ENCODE measurements at regions not wholly inside any gene's neighbourhood (a gene's known extent, or its start where the extent isn't known, plus 50 kb on each side); places are given as distances from the start of the nearest gene placed in this dataset.
"Not testable (repeated sequence)": the region's sequence is repeated elsewhere in the genome, so short reads cannot be mapped to it uniquely, and the experiment has no call there.

GRCh38 chr4:59762344-59762743 lies 1437.8 kb upstream of the ADGRL3 start:
- H3K4me1 Mint-ChIP-seq = no peaks in the 10 kb centered on the region
- H3K27me3 Mint-ChIP-seq = no peaks in the 10 kb centered on the region
- ATAC-seq (no peak), DNase-seq (no peak)
- peaks cover 24% of the 10 kb centered on the region for H3K9me3 Mint-ChIP-seq
- H3K36me3 Mint-ChIP-seq (ENCODE audit: low read depth) = no peaks in the 10 kb centered on the region
- H3K4me3 Mint-ChIP-seq = no peak overlapping the region
- H3K27ac Mint-ChIP-seq = no peak overlapping the region

DNA sequence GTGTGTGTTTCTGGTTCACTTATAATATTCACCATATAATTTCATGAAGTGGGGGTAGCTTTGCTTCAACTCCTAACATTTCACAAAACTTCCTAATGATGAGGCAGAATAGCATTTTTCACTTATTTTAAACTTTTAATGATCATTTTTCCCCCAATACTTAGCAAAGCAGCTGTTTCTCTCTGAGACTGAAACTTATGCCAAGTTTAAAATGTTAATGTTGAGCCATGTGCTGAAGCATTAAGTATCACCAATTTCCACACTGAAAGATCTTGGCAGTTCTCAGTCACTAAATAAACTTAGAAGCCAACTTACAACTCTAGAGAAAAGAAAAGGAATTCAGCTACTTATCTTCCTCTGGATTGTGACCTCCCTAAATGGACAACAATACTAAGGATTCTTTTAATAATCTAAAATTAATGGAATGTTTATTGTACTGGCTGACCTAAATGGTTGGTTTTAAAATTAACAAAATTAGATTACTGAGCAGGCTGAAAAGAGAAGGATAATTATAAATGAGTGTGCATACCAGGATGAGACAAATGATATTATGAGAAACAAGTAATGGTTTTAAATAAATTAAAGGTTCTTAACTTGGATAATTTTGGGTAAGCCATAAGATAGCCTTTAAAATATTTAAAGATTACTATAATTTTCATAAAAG lies 1429.4 kb upstream of the ADGRL3 start:
- H3K4me1 Mint-ChIP-seq = no peaks in the 10 kb centered on the region
- H3K27me3 Mint-ChIP-seq = no peaks in the 10 kb centered on the region
- H3K36me3 Mint-ChIP-seq (ENCODE audit: low read depth) = no peaks in the 10 kb centered on the region
- ATAC-seq (no peak), DNase-seq (no peak)
- peaks cover 14% of the 10 kb centered on the region for H3K9me3 Mint-ChIP-seq
- no peak overlapping the region for H3K4me3 Mint-ChIP-seq
- no peak overlapping the region for H3K27ac Mint-ChIP-seq

- Mint-ChIP-seq H3K4me1 (no peaks in the 10 kb centered on the region), H3K27me3 (no peaks in the 10 kb centered on the region), H3K4me3 (no peak overlapping the region), H3K36me3 (ENCODE audit: low read depth) (no peaks in the 10 kb centered on the region), H3K27ac (no peak overlapping the region), H3K9me3 (peaks cover 11% of the 10 kb centered on the region)
- DNase-seq = no peak
- ATAC-seq = no peak
Observed at GRCh38 chr4:59772641-59773139, 1427.4 kb upstream of the ADGRL3 start.

DNA sequence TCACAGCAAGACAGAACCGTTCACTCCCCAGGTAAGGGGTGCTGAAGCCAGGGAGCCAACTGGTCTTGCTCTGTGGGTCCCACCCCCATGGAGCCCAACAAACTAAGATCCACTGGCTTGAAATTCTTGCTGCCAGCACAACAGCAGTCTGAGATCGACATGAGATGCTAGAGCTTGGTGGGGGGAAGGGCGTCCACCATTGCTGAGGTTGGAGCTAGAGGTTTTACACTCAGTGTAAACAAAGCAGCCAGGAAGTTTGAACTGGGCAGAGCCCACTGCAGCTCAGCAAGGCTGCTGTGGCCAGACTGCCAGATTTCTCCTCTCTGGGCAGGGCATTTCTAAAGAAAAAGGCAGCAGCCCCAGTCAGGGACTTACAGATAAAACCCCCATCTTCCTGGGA lies 1419.9 kb upstream of the ADGRL3 start:
- not testable (repeated sequence) for H3K27me3 Mint-ChIP-seq; ATAC-seq; H3K4me1 Mint-ChIP-seq; H3K27ac Mint-ChIP-seq; H3K36me3 Mint-ChIP-seq (ENCODE audit: low read depth); H3K4me3 Mint-ChIP-seq; DNase-seq
- H3K9me3 Mint-ChIP-seq = peaks cover 12% of the 10 kb centered on the region

DNA sequence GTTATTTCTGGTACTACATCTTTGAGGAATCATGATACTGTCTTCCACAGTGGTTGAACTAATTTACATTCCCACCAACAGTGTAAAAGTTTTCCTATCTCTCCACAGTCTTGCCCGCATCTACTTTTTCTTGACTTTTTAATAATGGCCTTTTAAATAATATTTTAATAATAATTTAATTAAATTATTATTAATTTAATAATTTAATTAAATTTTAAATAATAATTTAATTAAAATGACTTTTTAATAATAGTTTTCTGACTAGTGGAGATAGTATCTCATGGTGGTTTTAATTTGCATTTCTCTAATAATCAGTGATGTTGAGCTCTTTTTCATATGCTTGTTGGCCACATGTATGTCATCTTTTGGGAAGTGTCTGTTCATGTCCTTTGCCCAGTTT lies 1395.0 kb upstream of the ADGRL3 start:
- Mint-ChIP-seq H3K9me3 (peaks cover 13% of the 10 kb centered on the region), H3K4me3 (no peak overlapping the region), H3K27ac (no peak overlapping the region), H3K27me3 (no peaks in the 10 kb centered on the region), H3K4me1 (no peaks in the 10 kb centered on the region), H3K36me3 (ENCODE audit: low read depth) (no peaks in the 10 kb centered on the region)
- ATAC-seq (no peak), DNase-seq (no peak)

GRCh38 chr4:59814402-59815010 lies 1385.6 kb upstream of the ADGRL3 start:
- H3K4me3 Mint-ChIP-seq = no peak overlapping the region
- ATAC-seq (no peak), DNase-seq (no peak)
- H3K27ac Mint-ChIP-seq = no peak overlapping the region
- no peaks in the 10 kb centered on the region for H3K9me3 Mint-ChIP-seq
- H3K4me1 Mint-ChIP-seq = no peaks in the 10 kb centered on the region
- H3K36me3 Mint-ChIP-seq (ENCODE audit: low read depth) = no peaks in the 10 kb centered on the region
- H3K27me3 Mint-ChIP-seq = no peaks in the 10 kb centered on the region

DNA sequence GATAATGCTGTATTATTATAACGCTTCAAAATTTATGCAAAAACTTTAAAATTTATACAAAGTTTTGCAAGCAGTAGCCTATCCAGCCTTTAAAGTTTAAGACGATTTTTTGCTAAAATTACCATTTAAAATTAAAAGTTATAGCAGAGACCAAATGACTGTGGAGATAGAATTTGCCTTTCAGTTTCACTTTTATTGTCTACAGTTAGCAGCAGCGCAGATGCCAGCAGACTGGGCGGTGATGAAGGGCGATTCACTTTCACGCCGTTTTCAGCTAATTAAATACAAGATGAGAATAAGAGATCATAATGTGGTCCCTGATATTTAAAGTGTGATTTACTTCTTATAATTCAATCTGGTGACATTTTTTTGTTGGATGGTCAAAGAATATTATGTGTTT lies 1381.5 kb upstream of the ADGRL3 start:
- no peak overlapping the region for H3K27ac Mint-ChIP-seq
- H3K4me3 Mint-ChIP-seq = peak overlapping the region; percentile 53
- H3K36me3 Mint-ChIP-seq (ENCODE audit: low read depth) = no peaks in the 10 kb centered on the region
- no peaks in the 10 kb centered on the region for H3K27me3 Mint-ChIP-seq
- no peaks in the 10 kb centered on the region for H3K9me3 Mint-ChIP-seq
- ATAC-seq (no peak), DNase-seq (no peak)
- no peaks in the 10 kb centered on the region for H3K4me1 Mint-ChIP-seq

DNA sequence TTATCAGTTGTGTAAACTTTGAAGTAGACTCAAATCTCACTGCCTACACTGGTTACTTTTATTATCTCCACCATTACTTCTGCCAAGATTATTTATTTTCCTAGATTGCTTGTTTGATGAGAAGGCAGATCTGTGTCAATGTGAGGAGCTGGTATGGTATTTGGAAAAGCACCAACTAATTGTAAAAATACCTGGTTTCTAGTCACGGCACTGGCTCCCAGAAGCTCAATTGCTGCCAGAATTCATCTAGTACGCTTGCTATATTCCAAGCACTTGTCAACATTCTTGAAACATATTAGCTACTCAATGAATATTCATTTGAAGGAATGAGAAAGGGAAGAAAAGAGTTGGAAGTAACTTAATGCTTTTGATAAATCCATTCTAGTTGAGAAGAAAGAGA lies 1376.8 kb upstream of the ADGRL3 start:
- H3K4me3 Mint-ChIP-seq = no peak overlapping the region
- H3K27ac Mint-ChIP-seq = no peak overlapping the region
- no peaks in the 10 kb centered on the region for H3K9me3 Mint-ChIP-seq
- ATAC-seq (no peak), DNase-seq (no peak)
- H3K27me3 Mint-ChIP-seq = no peaks in the 10 kb centered on the region
- H3K36me3 Mint-ChIP-seq (ENCODE audit: low read depth) = no peaks in the 10 kb centered on the region
- H3K4me1 Mint-ChIP-seq = no peaks in the 10 kb centered on the region

GRCh38 chr4:59825104-59825503 lies 1375.0 kb upstream of the ADGRL3 start:
- ATAC-seq (no peak), DNase-seq (no peak)
- Mint-ChIP-seq H3K9me3 (no peaks in the 10 kb centered on the region), H3K27me3 (no peaks in the 10 kb centered on the region), H3K4me1 (no peaks in the 10 kb centered on the region), H3K4me3 (no peak overlapping the region), H3K36me3 (ENCODE audit: low read depth) (no peaks in the 10 kb centered on the region), H3K27ac (no peak overlapping the region)

DNA sequence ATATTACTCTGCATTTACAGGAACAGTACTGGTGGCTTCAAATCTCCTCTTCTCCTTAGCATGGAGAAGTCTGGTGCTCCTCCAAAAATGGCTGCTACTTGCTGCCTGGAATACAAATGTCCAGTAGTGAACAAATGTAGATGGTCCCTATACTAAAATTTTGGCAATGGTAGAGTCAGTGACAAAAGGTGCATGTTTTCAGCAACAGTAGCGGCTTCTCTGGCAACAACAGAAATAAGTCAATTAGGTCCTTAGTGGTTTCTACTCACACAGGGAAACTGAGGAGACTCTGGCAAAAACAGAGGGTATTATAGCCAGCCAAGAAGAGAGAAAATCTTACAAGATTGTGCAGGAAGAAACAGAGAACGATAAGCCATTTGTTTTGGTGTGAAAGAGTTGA lies 1368.4 kb upstream of the ADGRL3 start:
- no peak for ATAC-seq
- no peak overlapping the region for H3K4me3 Mint-ChIP-seq
- peaks cover 4% of the 10 kb centered on the region for H3K9me3 Mint-ChIP-seq
- no peaks in the 10 kb centered on the region for H3K36me3 Mint-ChIP-seq (ENCODE audit: low read depth)
- H3K4me1 Mint-ChIP-seq = no peaks in the 10 kb centered on the region
- H3K27ac Mint-ChIP-seq = no peak overlapping the region
- H3K27me3 Mint-ChIP-seq = no peaks in the 10 kb centered on the region
- DNase-seq = no peak

DNA sequence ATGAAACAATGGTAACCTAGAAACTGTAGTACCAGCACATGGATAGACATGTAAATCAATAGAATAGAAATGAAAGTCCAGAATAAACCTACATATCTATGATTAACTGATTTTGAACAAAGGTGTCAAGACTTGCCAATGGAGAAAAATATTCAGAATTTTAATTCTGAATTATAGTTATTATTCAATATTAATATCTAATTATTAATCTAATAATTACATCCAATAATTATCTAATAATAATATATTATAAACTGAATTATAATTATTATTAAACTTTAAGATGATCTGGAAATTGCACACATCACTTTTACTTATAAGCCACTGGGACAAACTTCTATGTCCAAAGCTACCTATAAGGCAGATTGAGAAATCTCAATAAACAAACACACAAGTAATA lies 1365.2 kb upstream of the ADGRL3 start:
- no peak for ATAC-seq
- Mint-ChIP-seq H3K4me1 (no peaks in the 10 kb centered on the region), H3K36me3 (ENCODE audit: low read depth) (no peaks in the 10 kb centered on the region)

DNA sequence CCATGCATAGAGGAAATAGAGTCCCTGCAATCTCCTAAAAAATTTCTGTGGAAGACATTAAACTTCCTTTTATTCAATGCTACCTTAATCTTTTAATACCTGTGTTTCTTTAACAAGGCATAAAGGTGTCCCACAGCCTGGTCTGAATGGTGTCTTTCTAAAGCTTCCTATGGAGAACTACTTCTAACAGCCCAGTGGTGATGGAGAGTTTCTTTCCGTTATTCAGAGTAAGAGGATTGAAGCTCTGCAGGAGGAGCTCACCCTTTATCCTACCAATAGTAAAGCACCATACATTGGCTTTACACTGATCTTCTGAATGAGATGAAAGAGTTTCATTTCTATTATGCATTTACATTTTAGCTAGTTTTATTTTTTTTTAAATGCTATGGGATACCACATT lies 1362.4 kb upstream of the ADGRL3 start:
- Mint-ChIP-seq H3K4me3 (no peak overlapping the region), H3K27ac (no peak overlapping the region), H3K27me3 (no peaks in the 10 kb centered on the region), H3K4me1 (no peaks in the 10 kb centered on the region), H3K9me3 (peaks cover 3% of the 10 kb centered on the region), H3K36me3 (ENCODE audit: low read depth) (no peaks in the 10 kb centered on the region)
- ATAC-seq (no peak), DNase-seq (no peak)

More for the DNA sequence above, 1365.2 kb upstream of the ADGRL3 start:
- Mint-ChIP-seq H3K27ac (no peak overlapping the region), H3K9me3 (peaks cover 4% of the 10 kb centered on the region), H3K27me3 (no peaks in the 10 kb centered on the region), H3K4me3 (no peak overlapping the region)
- no peak for DNase-seq

DNA sequence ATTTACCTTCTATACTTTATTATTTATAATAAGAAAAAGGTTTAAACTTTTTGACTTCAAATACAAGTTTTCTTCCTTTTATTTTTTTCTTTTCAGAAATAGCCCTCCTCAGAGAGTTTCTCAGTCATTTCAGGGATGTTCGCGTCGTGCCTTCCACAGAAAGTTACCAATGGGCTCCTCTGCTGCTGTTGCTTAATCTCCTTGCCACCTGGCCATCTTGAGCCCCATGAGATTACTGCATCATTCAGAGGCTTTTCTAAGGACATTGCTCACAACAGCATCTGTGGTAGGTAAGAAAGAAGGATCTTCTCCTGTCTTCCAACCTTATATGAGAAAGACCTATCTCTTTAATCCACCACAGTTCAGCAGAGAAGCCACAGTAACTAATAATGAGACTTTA lies 1361.9 kb upstream of the ADGRL3 start:
- ATAC-seq (no peak), DNase-seq (no peak)
- Mint-ChIP-seq H3K27ac (no peak overlapping the region), H3K4me3 (no peak overlapping the region), H3K9me3 (peaks cover 3% of the 10 kb centered on the region), H3K4me1 (no peaks in the 10 kb centered on the region), H3K36me3 (ENCODE audit: low read depth) (no peaks in the 10 kb centered on the region), H3K27me3 (no peaks in the 10 kb centered on the region)

- no peaks in the 10 kb centered on the region for H3K36me3 Mint-ChIP-seq (ENCODE audit: low read depth)
- H3K4me1 Mint-ChIP-seq = no peaks in the 10 kb centered on the region
- no peak overlapping the region for H3K27ac Mint-ChIP-seq
- H3K9me3 Mint-ChIP-seq = peaks cover 3% of the 10 kb centered on the region
- H3K27me3 Mint-ChIP-seq = no peaks in the 10 kb centered on the region
- H3K4me3 Mint-ChIP-seq = no peak overlapping the region
- no peak for ATAC-seq
- no peak for DNase-seq
Observed at GRCh38 chr4:59841698-59842097, 1358.4 kb upstream of the ADGRL3 start.

DNA sequence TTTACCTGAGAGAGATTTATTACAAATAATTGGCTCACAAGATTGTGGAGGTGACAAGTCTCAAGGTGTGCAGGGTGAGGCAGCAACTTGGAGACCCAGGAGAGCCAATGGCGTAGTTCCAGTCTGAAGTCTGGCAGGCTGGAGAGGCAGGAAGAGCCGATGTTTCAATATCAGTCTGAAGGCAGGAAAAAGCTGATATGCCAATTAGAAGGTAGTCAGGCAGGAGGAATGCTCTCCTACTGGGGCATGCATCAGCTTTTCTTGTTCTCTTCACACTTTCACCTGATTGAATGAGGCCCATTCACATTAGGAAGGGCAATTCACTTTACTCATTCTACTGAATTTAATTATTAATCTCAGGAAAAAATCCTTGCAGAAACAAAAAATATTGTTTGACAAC lies 1351.7 kb upstream of the ADGRL3 start:
- Mint-ChIP-seq H3K27me3 (no peaks in the 10 kb centered on the region), H3K4me3 (no peak overlapping the region), H3K36me3 (ENCODE audit: low read depth) (no peaks in the 10 kb centered on the region), H3K9me3 (peaks cover 7% of the 10 kb centered on the region), H3K4me1 (no peaks in the 10 kb centered on the region), H3K27ac (no peak overlapping the region)
- DNase-seq (no peak), ATAC-seq (no peak)
